ENCODE measurements at regions not wholly inside any gene's neighbourhood (a gene's known extent, or its start where the extent isn't known, plus 50 kb on each side); places are given as distances from the start of the nearest gene placed in this dataset.

GRCh38 chr18:29191263-29191662 lies 1014.3 kb upstream of the CDH2 start:
- Mint-ChIP-seq H3K27ac (no peak overlapping the region), H3K36me3 (ENCODE audit: low read depth) (no peaks in the 10 kb centered on the region), H3K9me3 (peaks cover 20% of the 10 kb centered on the region), H3K4me1 (ENCODE audit: low read depth) (no peaks in the 10 kb centered on the region), H3K27me3 (no peaks in the 10 kb centered on the region), H3K4me3 (no peak overlapping the region)

GRCh38 chr18:29188760-29189159 lies 1011.8 kb upstream of the CDH2 start:
- Mint-ChIP-seq H3K27ac (no peak overlapping the region), H3K27me3 (no peaks in the 10 kb centered on the region)

GRCh38 chr18:29185801-29186200 lies 1008.9 kb upstream of the CDH2 start:
- Mint-ChIP-seq H3K4me3 (no peak overlapping the region), H3K27ac (no peak overlapping the region), H3K27me3 (no peaks in the 10 kb centered on the region), H3K4me1 (ENCODE audit: low read depth) (no peaks in the 10 kb centered on the region), H3K36me3 (ENCODE audit: low read depth) (no peaks in the 10 kb centered on the region), H3K9me3 (peaks cover 24% of the 10 kb centered on the region)

More at GRCh38 chr18:29188760-29189159, 1011.8 kb upstream of the CDH2 start:
- Mint-ChIP-seq H3K36me3 (ENCODE audit: low read depth) (no peaks in the 10 kb centered on the region), H3K9me3 (peaks cover 25% of the 10 kb centered on the region), H3K4me1 (ENCODE audit: low read depth) (no peaks in the 10 kb centered on the region), H3K4me3 (no peak overlapping the region)

- no peak overlapping the region for H3K4me3 Mint-ChIP-seq
- H3K27ac Mint-ChIP-seq: no peak overlapping the region
- peaks cover 27% of the 10 kb centered on the region for H3K9me3 Mint-ChIP-seq
- no peaks in the 10 kb centered on the region for H3K4me1 Mint-ChIP-seq (ENCODE audit: low read depth)
- no peaks in the 10 kb centered on the region for H3K36me3 Mint-ChIP-seq (ENCODE audit: low read depth)
- H3K27me3 Mint-ChIP-seq: no peaks in the 10 kb centered on the region
Observed at GRCh38 chr18:29184654-29185053, 1007.7 kb upstream of the CDH2 start.

- Mint-ChIP-seq H3K9me3 (peaks cover 17% of the 10 kb centered on the region), H3K4me1 (ENCODE audit: low read depth) (no peaks in the 10 kb centered on the region), H3K36me3 (ENCODE audit: low read depth) (no peaks in the 10 kb centered on the region), H3K4me3 (no peak overlapping the region), H3K27me3 (no peaks in the 10 kb centered on the region), H3K27ac (no peak overlapping the region)
Observed at GRCh38 chr18:29181151-29181901, 1004.4 kb upstream of the CDH2 start.

GRCh38 chr18:29176681-29177080 lies 999.8 kb upstream of the CDH2 start:
- Mint-ChIP-seq H3K27ac (no peak overlapping the region), H3K9me3 (peaks cover 7% of the 10 kb centered on the region), H3K27me3 (no peaks in the 10 kb centered on the region), H3K4me1 (ENCODE audit: low read depth) (no peaks in the 10 kb centered on the region), H3K36me3 (ENCODE audit: low read depth) (no peaks in the 10 kb centered on the region), H3K4me3 (no peak overlapping the region)

GRCh38 chr18:29174891-29175290 lies 998.0 kb upstream of the CDH2 start:
- no peaks in the 10 kb centered on the region for H3K27me3 Mint-ChIP-seq
- H3K4me3 Mint-ChIP-seq: no peak overlapping the region
- no peak overlapping the region for H3K27ac Mint-ChIP-seq
- no peaks in the 10 kb centered on the region for H3K4me1 Mint-ChIP-seq (ENCODE audit: low read depth)
- no peaks in the 10 kb centered on the region for H3K9me3 Mint-ChIP-seq
- no peaks in the 10 kb centered on the region for H3K36me3 Mint-ChIP-seq (ENCODE audit: low read depth)

GRCh38 chr18:29172756-29173067 lies 995.8 kb upstream of the CDH2 start:
- no peak overlapping the region for H3K4me3 Mint-ChIP-seq
- H3K36me3 Mint-ChIP-seq (ENCODE audit: low read depth): no peaks in the 10 kb centered on the region
- H3K27me3 Mint-ChIP-seq: no peaks in the 10 kb centered on the region
- no peaks in the 10 kb centered on the region for H3K9me3 Mint-ChIP-seq
- no peak overlapping the region for H3K27ac Mint-ChIP-seq
- no peaks in the 10 kb centered on the region for H3K4me1 Mint-ChIP-seq (ENCODE audit: low read depth)

- Mint-ChIP-seq H3K4me1 (ENCODE audit: low read depth) (no peaks in the 10 kb centered on the region), H3K27ac (no peak overlapping the region), H3K27me3 (no peaks in the 10 kb centered on the region), H3K36me3 (ENCODE audit: low read depth) (no peaks in the 10 kb centered on the region), H3K9me3 (no peaks in the 10 kb centered on the region), H3K4me3 (no peak overlapping the region)
Observed at GRCh38 chr18:29171892-29172755, 995.2 kb upstream of the CDH2 start.

- no peaks in the 10 kb centered on the region for H3K4me1 Mint-ChIP-seq (ENCODE audit: low read depth)
- no peaks in the 10 kb centered on the region for H3K9me3 Mint-ChIP-seq
Observed at GRCh38 chr18:29169599-29169998, 992.7 kb upstream of the CDH2 start.

GRCh38 chr18:29164993-29165599 lies 988.2 kb upstream of the CDH2 start:
- H3K9me3 Mint-ChIP-seq: no peaks in the 10 kb centered on the region
- H3K4me3 Mint-ChIP-seq: no peak overlapping the region
- H3K36me3 Mint-ChIP-seq (ENCODE audit: low read depth): no peaks in the 10 kb centered on the region
- H3K4me1 Mint-ChIP-seq (ENCODE audit: low read depth): no peaks in the 10 kb centered on the region
- H3K27me3 Mint-ChIP-seq: no peaks in the 10 kb centered on the region
- H3K27ac Mint-ChIP-seq: no peak overlapping the region

More at GRCh38 chr18:29169599-29169998, 992.7 kb upstream of the CDH2 start:
- Mint-ChIP-seq H3K4me3 (no peak overlapping the region), H3K27ac (no peak overlapping the region), H3K27me3 (no peaks in the 10 kb centered on the region), H3K36me3 (ENCODE audit: low read depth) (no peaks in the 10 kb centered on the region)

- Mint-ChIP-seq H3K36me3 (ENCODE audit: low read depth) (no peaks in the 10 kb centered on the region), H3K4me1 (ENCODE audit: low read depth) (no peaks in the 10 kb centered on the region), H3K4me3 (no peak overlapping the region), H3K27ac (no peak overlapping the region), H3K27me3 (no peaks in the 10 kb centered on the region), H3K9me3 (no peaks in the 10 kb centered on the region)
Observed at GRCh38 chr18:29164020-29164706, 987.2 kb upstream of the CDH2 start.

GRCh38 chr18:29163596-29163995 lies 986.7 kb upstream of the CDH2 start:
- Mint-ChIP-seq H3K4me1 (ENCODE audit: low read depth) (no peaks in the 10 kb centered on the region), H3K36me3 (ENCODE audit: low read depth) (no peaks in the 10 kb centered on the region), H3K27ac (no peak overlapping the region), H3K4me3 (no peak overlapping the region), H3K27me3 (no peaks in the 10 kb centered on the region), H3K9me3 (no peaks in the 10 kb centered on the region)

GRCh38 chr18:29161429-29161828 lies 984.5 kb upstream of the CDH2 start:
- Mint-ChIP-seq H3K4me3 (no peak overlapping the region), H3K36me3 (ENCODE audit: low read depth) (no peaks in the 10 kb centered on the region), H3K27ac (no peak overlapping the region), H3K9me3 (peaks cover 4% of the 10 kb centered on the region), H3K4me1 (ENCODE audit: low read depth) (no peaks in the 10 kb centered on the region), H3K27me3 (no peaks in the 10 kb centered on the region)

GRCh38 chr18:29160170-29160569 lies 983.2 kb upstream of the CDH2 start:
- H3K27me3 Mint-ChIP-seq: no peaks in the 10 kb centered on the region
- H3K4me3 Mint-ChIP-seq: no peak overlapping the region
- no peaks in the 10 kb centered on the region for H3K36me3 Mint-ChIP-seq (ENCODE audit: low read depth)
- H3K27ac Mint-ChIP-seq: no peak overlapping the region
- no peaks in the 10 kb centered on the region for H3K4me1 Mint-ChIP-seq (ENCODE audit: low read depth)
- peaks cover 4% of the 10 kb centered on the region for H3K9me3 Mint-ChIP-seq
